ENCODE measurements at regions not wholly inside any gene's neighbourhood (a gene's known extent, or its start where the extent isn't known, plus 50 kb on each side); places are given as distances from the start of the nearest gene placed in this dataset.

- Histone ChIP-seq H3K4me3 (no peak overlapping the region), H3K9me3 (no peaks in the 10 kb centered on the region), H3K27me3 (no peaks in the 10 kb centered on the region), H3K4me1 (no peaks in the 10 kb centered on the region), H3K36me3 (no peaks in the 10 kb centered on the region), H3K27ac (no peak overlapping the region)
- TF ChIP-seq POLR2A (IDR thresholded peaks at IDR 0.05) (no peak), EP300 (IDR thresholded peaks at IDR 0.05) (no peak), POLR2AphosphoS5 (IDR thresholded peaks at IDR 0.05) (no peak)
- TF ChIP-seq, protein P1, sequence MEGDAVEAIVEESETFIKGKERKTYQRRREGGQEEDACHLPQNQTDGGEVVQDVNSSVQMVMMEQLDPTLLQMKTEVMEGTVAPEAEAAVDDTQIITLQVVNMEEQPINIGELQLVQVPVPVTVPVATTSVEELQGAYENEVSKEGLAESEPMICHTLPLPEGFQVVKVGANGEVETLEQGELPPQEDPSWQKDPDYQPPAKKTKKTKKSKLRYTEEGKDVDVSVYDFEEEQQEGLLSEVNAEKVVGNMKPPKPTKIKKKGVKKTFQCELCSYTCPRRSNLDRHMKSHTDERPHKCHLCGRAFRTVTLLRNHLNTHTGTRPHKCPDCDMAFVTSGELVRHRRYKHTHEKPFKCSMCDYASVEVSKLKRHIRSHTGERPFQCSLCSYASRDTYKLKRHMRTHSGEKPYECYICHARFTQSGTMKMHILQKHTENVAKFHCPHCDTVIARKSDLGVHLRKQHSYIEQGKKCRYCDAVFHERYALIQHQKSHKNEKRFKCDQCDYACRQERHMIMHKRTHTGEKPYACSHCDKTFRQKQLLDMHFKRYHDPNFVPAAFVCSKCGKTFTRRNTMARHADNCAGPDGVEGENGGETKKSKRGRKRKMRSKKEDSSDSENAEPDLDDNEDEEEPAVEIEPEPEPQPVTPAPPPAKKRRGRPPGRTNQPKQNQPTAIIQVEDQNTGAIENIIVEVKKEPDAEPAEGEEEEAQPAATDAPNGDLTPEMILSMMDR (IDR thresholded peaks at IDR 0.05) = no peak
- no peak for DNase-seq
- intact Hi-C loops (cut with DNase I; ENCODE audit: low total_unique reads) = no loop called here
- WGBS, 5 donors = 67 to 76% (median 73%) methylated on average over 3 of the region's 3 CpGs
Observed at GRCh38 chr7:52129278-52129677, 812.7 kb upstream of the COBL start.

DNA sequence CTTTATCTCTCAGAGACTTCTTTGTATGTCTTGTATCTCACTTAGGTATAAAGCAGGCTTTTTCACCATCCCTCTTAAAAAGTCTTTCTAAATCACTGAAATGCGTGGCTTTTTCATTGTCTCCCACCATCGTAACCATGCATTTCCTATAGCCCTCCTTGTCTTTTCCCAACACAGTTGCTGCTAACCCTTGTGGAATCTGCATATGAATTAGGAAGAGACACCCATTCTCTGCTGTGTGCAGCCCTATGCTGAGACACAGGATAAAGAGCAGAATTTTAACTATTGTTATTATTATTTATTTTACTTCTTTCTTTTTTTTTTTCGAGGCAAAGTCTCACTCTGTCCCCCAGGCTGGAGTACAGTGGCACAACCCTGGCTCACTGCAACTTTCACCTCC lies 804.3 kb upstream of the COBL start:
- 52 to 67% (median 67%) methylated on average over 3 of the region's 3 CpGs for WGBS, 5 donors
- intact Hi-C loops (cut with DNase I; ENCODE audit: low total_unique reads) = no loop called here
- no peaks in the 10 kb centered on the region for H3K36me3 ChIP-seq
- no peaks in the 10 kb centered on the region for H3K9me3 ChIP-seq
- TF ChIP-seq POLR2AphosphoS5 (IDR thresholded peaks at IDR 0.05) = no peak
- no peak for TF ChIP-seq POLR2A (IDR thresholded peaks at IDR 0.05)
- TF ChIP-seq, protein P1 (IDR thresholded peaks at IDR 0.05) = no peak
- no peak for TF ChIP-seq EP300 (IDR thresholded peaks at IDR 0.05)
- no peaks in the 10 kb centered on the region for H3K4me1 ChIP-seq
- no peak for DNase-seq
- no peak overlapping the region for H3K27ac ChIP-seq
- no peak overlapping the region for H3K4me3 ChIP-seq
- no peaks in the 10 kb centered on the region for H3K27me3 ChIP-seq

- Histone ChIP-seq H3K27ac (no peak overlapping the region), H3K4me3 (no peak overlapping the region), H3K27me3 (no peaks in the 10 kb centered on the region), H3K36me3 (no peaks in the 10 kb centered on the region), H3K9me3 (no peaks in the 10 kb centered on the region), H3K4me1 (no peaks in the 10 kb centered on the region)
- intact Hi-C loops (cut with DNase I; ENCODE audit: low total_unique reads) = no loop called here
- DNase-seq = no peak
- 24 to 37% (median 30%) methylated on average over 2 of the region's 2 CpGs for WGBS, 5 donors
- TF ChIP-seq, protein P1 (IDR thresholded peaks at IDR 0.05) = no peak
- TF ChIP-seq EP300 (IDR thresholded peaks at IDR 0.05) (no peak), POLR2AphosphoS5 (IDR thresholded peaks at IDR 0.05) (no peak), POLR2A (IDR thresholded peaks at IDR 0.05) (no peak)
Observed at GRCh38 chr7:52119537-52119936, 802.9 kb upstream of the COBL start.

DNA sequence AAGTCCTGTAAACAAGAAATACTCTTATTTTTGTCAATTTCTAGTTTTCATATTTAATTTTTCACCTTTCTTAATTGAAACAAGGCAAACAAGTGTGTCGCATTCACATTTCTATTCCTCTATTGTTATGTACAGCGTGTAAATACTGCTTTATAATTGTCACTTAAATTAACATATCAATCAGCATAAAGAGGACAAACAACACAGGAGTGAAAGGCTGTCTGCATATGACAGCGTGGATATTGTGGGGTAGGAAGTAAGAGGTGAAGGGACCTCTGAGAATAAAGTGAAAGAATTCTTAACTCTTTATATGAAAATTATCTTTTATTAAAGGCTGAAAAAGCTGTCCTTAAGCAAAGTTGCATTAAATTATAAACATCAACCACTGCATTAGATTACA lies 797.9 kb upstream of the COBL start:
- Histone ChIP-seq H3K27me3 (no peaks in the 10 kb centered on the region), H3K4me1 (no peaks in the 10 kb centered on the region)

More for the DNA sequence above, 797.9 kb upstream of the COBL start:
- Histone ChIP-seq H3K27ac (no peak overlapping the region), H3K4me3 (no peak overlapping the region), H3K9me3 (no peaks in the 10 kb centered on the region), H3K36me3 (no peaks in the 10 kb centered on the region)
- intact Hi-C loops (cut with DNase I; ENCODE audit: low total_unique reads) = no loop called here
- WGBS, 5 donors = 71 to 80% (median 75%) methylated on average over 3 of the region's 3 CpGs
- TF ChIP-seq POLR2AphosphoS5 (IDR thresholded peaks at IDR 0.05) = no peak
- no peak for TF ChIP-seq POLR2A (IDR thresholded peaks at IDR 0.05)
- TF ChIP-seq, protein P1 (IDR thresholded peaks at IDR 0.05) = no peak
- no peak for TF ChIP-seq EP300 (IDR thresholded peaks at IDR 0.05)
- no peak for DNase-seq
